H9 (cell line): ENCODE measurements at regions not wholly inside any gene's neighbourhood (a gene's known extent, or its start where the extent isn't known, plus 50 kb on each side); places are given as distances from the start of the nearest gene placed in this dataset.
A peak's percentile ranks its signal among the peaks of the same experiment; 100 is the strongest.

Experiments used
- DNase-seq: peaks from one replicate; pipeline ENCODE4 v3.0.0-alpha.2; 2017
- H2AFZ ChIP-seq: one replicate; pipeline ENCODE4 v1.6.1; 2013; ENCODE audit warnings: mild to moderate bottlenecking, low read length, control low read depth, moderate library complexity
- H2AK5ac ChIP-seq: 2 replicates; pipeline ENCODE4 v1.6.1; 2013; ENCODE audit warnings: low read length, control low read depth, mixed read lengths; ENCODE audit not compliant: insufficient read length
- H2BK120ac ChIP-seq: one replicate; pipeline ENCODE4 v1.6.1; 2013; ENCODE audit warnings: low read depth, mild to moderate bottlenecking, low read length, control low read depth, inconsistent platforms; ENCODE audit not compliant: poor library complexity, severe bottlenecking
- H2BK12ac ChIP-seq: 2 replicates; pipeline ENCODE4 v1.6.1; 2013; ENCODE audit warnings: low read length, control low read depth, mixed read lengths, low read depth; ENCODE audit not compliant: insufficient read length
- H2BK15ac ChIP-seq: 2 replicates; pipeline ENCODE4 v1.6.1; 2013; ENCODE audit warnings: low read depth, low read length, control low read depth
- H2BK20ac ChIP-seq: one replicate; pipeline ENCODE4 v1.6.1; 2013; ENCODE audit warnings: low read depth, mild to moderate bottlenecking, low read length, control low read depth, inconsistent platforms; ENCODE audit not compliant: poor library complexity, severe bottlenecking
- H2BK5ac ChIP-seq: 2 replicates; pipeline ENCODE4 v1.6.1; 2013; ENCODE audit warnings: low read length, control low read depth, mixed read lengths; ENCODE audit not compliant: insufficient read length
- H3K14ac ChIP-seq: 2 replicates; pipeline ENCODE4 v1.6.1; 2013; ENCODE audit warnings: low read length, control low read depth; ENCODE audit not compliant: insufficient read depth
- H3K18ac ChIP-seq: 2 replicates; pipeline ENCODE4 v1.6.1; 2013; ENCODE audit warnings: low read depth, mild to moderate bottlenecking, mixed read lengths, low read length, control low read depth; ENCODE audit not compliant: insufficient read length
- H3K23ac ChIP-seq: 2 replicates; pipeline ENCODE4 v1.6.1; 2013; ENCODE audit warnings: low read length, control low read depth, mixed read lengths, low read depth; ENCODE audit not compliant: insufficient read length
- H3K23me2 ChIP-seq: 2 replicates; pipeline ENCODE4 v1.6.1; 2013; ENCODE audit warnings: low read depth, mild to moderate bottlenecking, mixed read lengths, low read length, control low read depth; ENCODE audit not compliant: insufficient read length, poor library complexity, severe bottlenecking
- H3K27ac ChIP-seq: 2 replicates; pipeline ENCODE4 v1.5.1; 2013; ENCODE audit warnings: low read length, control low read depth, mixed read lengths, low read depth; ENCODE audit not compliant: insufficient read length
- H3K27me3 ChIP-seq: 2 replicates; pipeline ENCODE4 v1.6.1; 2013; ENCODE audit warnings: low read length, control low read depth, inconsistent platforms; ENCODE audit not compliant: insufficient read depth
- H3K4ac ChIP-seq: 2 replicates; pipeline ENCODE4 v1.6.1; 2013; ENCODE audit warnings: low read depth, mild to moderate bottlenecking, control low read depth, inconsistent platforms, low read length, moderate library complexity
- H3K4me1 ChIP-seq: 2 replicates; pipeline ENCODE4 v1.6.1; 2013; ENCODE audit warnings: low read length, control low read depth, inconsistent platforms; ENCODE audit not compliant: insufficient read depth
- H3K4me2 ChIP-seq: 2 replicates; pipeline ENCODE4 v1.6.1; 2013; ENCODE audit warnings: low read length, control low read depth, mixed read lengths; ENCODE audit not compliant: insufficient read length, insufficient read depth
- H3K56ac ChIP-seq: 2 replicates; pipeline ENCODE4 v1.6.1; 2013; ENCODE audit warnings: low read depth, mild to moderate bottlenecking, mixed read lengths, low read length, control low read depth; ENCODE audit not compliant: insufficient read length
- H3K79me1 ChIP-seq: 2 replicates; pipeline ENCODE4 v1.6.1; 2013; ENCODE audit warnings: low read depth, mild to moderate bottlenecking, moderate library complexity, low read length, control low read depth, inconsistent platforms; ENCODE audit not compliant: insufficient read depth, poor library complexity, severe bottlenecking
- H3K79me2 ChIP-seq: 2 replicates; pipeline ENCODE4 v1.6.1; 2013; ENCODE audit warnings: low read length, control low read depth, inconsistent platforms; ENCODE audit not compliant: insufficient read depth
- H3K9ac ChIP-seq: 2 replicates; pipeline ENCODE4 v1.6.1; 2013; ENCODE audit warnings: low read length, control low read depth, mixed read lengths; ENCODE audit not compliant: insufficient read length; ENCODE audit errors: extremely low read depth
- H3K9me3 ChIP-seq: one replicate; pipeline ENCODE4 v1.6.1; 2013; ENCODE audit warnings: low read depth, low read length, inconsistent platforms; ENCODE audit not compliant: control insufficient read depth
- H3T11ph ChIP-seq: one replicate; pipeline ENCODE4 v1.6.1; 2013; ENCODE audit warnings: mild to moderate bottlenecking, low read length, control low read depth, inconsistent platforms
- H4K20me1 ChIP-seq: one replicate; pipeline ENCODE4 v1.6.1; 2013; ENCODE audit not compliant: control insufficient read depth, insufficient read length, insufficient read depth
- H4K5ac ChIP-seq: 2 replicates; pipeline ENCODE4 v1.6.1; 2013; ENCODE audit warnings: low read depth, mild to moderate bottlenecking, mixed read lengths, low read length, control low read depth; ENCODE audit not compliant: insufficient read length
- H4K8ac ChIP-seq: replicated peaks from 2 replicates; pipeline ENCODE4 v1.6.1; 2013; ENCODE audit warnings: low read length, control low read depth, mixed read lengths, low read depth; ENCODE audit not compliant: insufficient read length
- H4K91ac ChIP-seq: 2 replicates; pipeline ENCODE4 v1.6.1; 2013; ENCODE audit warnings: low read depth, mild to moderate bottlenecking, moderate library complexity, mixed read lengths, low read length, control low read depth; ENCODE audit not compliant: insufficient read length
- H3K27ac Mint-ChIP-seq, 3 experiments: 2 replicates in 2 of 3; 3 replicates in 1 of 3; pipeline ENCODE4 v1.8.0; 2020 to 2021; ENCODE audit warnings: mixed read lengths in 3 of 3, mild to moderate bottlenecking in 1 of 3, moderate library complexity in 1 of 3
- H3K27me3 Mint-ChIP-seq: 2 replicates; pipeline ENCODE4 v1.8.0; 2021; ENCODE audit warnings: low read depth, mild to moderate bottlenecking, moderate library complexity, mixed read lengths
- H3K36me3 Mint-ChIP-seq, 3 experiments: 2 replicates in 2 of 3; 3 replicates in 1 of 3; pipeline ENCODE4 v1.8.0; 2020 to 2021; ENCODE audit warnings: low read depth in 3 of 3, mixed read lengths in 3 of 3; ENCODE audit not compliant: insufficient read depth in 1 of 3
- H3K4me1 Mint-ChIP-seq, 2 experiments: 2 replicates each; pipeline ENCODE4 v1.8.0; 2020; ENCODE audit warnings: mixed read lengths in 2 of 2
- H3K4me3 Mint-ChIP-seq, 2 experiments: 2 replicates in 1 of 2; 3 replicates in 1 of 2; pipeline ENCODE4 v1.8.0; 2020 to 2021; ENCODE audit warnings: mild to moderate bottlenecking in 2 of 2, mixed read lengths in 2 of 2, moderate library complexity in 1 of 2
- H3K9me3 Mint-ChIP-seq, 2 experiments: 2 replicates in 1 of 2; 3 replicates in 1 of 2; pipeline ENCODE4 v1.8.0; 2020; ENCODE audit warnings: mild to moderate bottlenecking in 2 of 2, mixed read lengths in 2 of 2, moderate library complexity in 1 of 2
- CTCF ChIP-seq: fragments of 200-600 bp; sonication (generic); conservative IDR thresholded peaks from 3 replicates; pipeline ENCODE4 v1.8.0; 2021; ENCODE audit warnings: antibody characterized with exemption, mild to moderate bottlenecking
- WGBS: extraction: QIAGEN DNeasy Blood & Tissue Kit; methylation state at CpG from one replicate; pipeline ENCODE4 v1.1.7; 2013; ENCODE audit warnings: missing lambda C conversion rate, low lambda C conversion rate, mixed read lengths; ENCODE audit not compliant: insufficient read length; ENCODE audit errors: extremely low coverage; 5-methylcytosine and 5-hydroxymethylcytosine counted together

GRCh38 chr13:38417727-38418126 is 68.1 kb downstream of the UFM1 start:
- H2BK5ac ChIP-seq, result no peak overlapping the region
- H3K4ac ChIP-seq, result no peak overlapping the region
- no peak overlapping the region for H4K91ac ChIP-seq
- no peak overlapping the region for H3K14ac ChIP-seq
- no peak overlapping the region for H2AFZ ChIP-seq
- no peaks in the 10 kb centered on the region for H3K4me1 Mint-ChIP-seq
- H2BK120ac ChIP-seq, result no peak overlapping the region
- no peak overlapping the region for H2AK5ac ChIP-seq
- H3K4me3 Mint-ChIP-seq, result no peak overlapping the region
- no peak overlapping the region for H4K5ac ChIP-seq
- H3K27ac Mint-ChIP-seq, result no peak overlapping the region
- peaks cover 0 to 5% (median 0%) of the 10 kb centered on the region in 3 experiments; a peak in 1 of 7 replicates for H3K36me3 Mint-ChIP-seq
- no peak overlapping the region for H4K8ac ChIP-seq
- H3K9me3 ChIP-seq, result no peaks in the 10 kb centered on the region
- H3K23ac ChIP-seq, result no peak overlapping the region
- no peaks in the 10 kb centered on the region for H3K79me1 ChIP-seq
- no peak overlapping the region for H3K18ac ChIP-seq
- no peak overlapping the region for H3K9ac ChIP-seq
- WGBS, result no CpG with 5 or more reads among the region's 2 CpGs
- no peak overlapping the region for H3K27ac ChIP-seq
- TF ChIP-seq CTCF, result peak; percentile 65
- no peaks in the 10 kb centered on the region for H3K23me2 ChIP-seq
- H3K9me3 Mint-ChIP-seq, result peaks cover 1 to 4% of the 10 kb centered on the region in 2 experiments; a peak in 3 of 5 replicates
- H3K56ac ChIP-seq, result no peak overlapping the region
- no peak overlapping the region for H2BK12ac ChIP-seq
- DNase-seq, result peak; percentile 31
- no peaks in the 10 kb centered on the region for H3K27me3 Mint-ChIP-seq
- no peaks in the 10 kb centered on the region for H4K20me1 ChIP-seq
- no peak overlapping the region for H2BK20ac ChIP-seq
- H3T11ph ChIP-seq, result no peak overlapping the region
- H3K79me2 ChIP-seq, result no peaks in the 10 kb centered on the region
- no peak overlapping the region for H2BK15ac ChIP-seq
- H3K27me3 ChIP-seq, result no peaks in the 10 kb centered on the region
- H3K4me2 ChIP-seq, result no peak overlapping the region
- peaks cover 3% of the 10 kb centered on the region; the same call in 1 of the 2 replicates for H3K4me1 ChIP-seq
